Transverse colon (tissue), 4 donors: ENCODE measurements at regions not wholly inside any gene's neighbourhood (a gene's known extent, or its start where the extent isn't known, plus 50 kb on each side); places are given as distances from the start of the nearest gene placed in this dataset.

Source experiments
- DNase-seq: peaks from one replicate; pipeline ENCODE4 v3.0.0-alpha.2; 2019
- H3K27ac ChIP-seq, 4 donors: fragments of 200-600 bp; sonication (generic); 2 replicates each; pipeline ENCODE4 v1.5.1; 2016 to 2018; ENCODE audit warnings: inconsistent platforms in 4 of 4
- H3K27me3 ChIP-seq: fragments of 200-600 bp; sonication (generic); 2 replicates; pipeline ENCODE4 v1.5.1; 2017; ENCODE audit warnings: inconsistent platforms
- H3K36me3 ChIP-seq, 4 donors: fragments of 200-600 bp; sonication (generic); 2 replicates each; pipeline ENCODE4 v1.5.1; 2017 to 2019; ENCODE audit warnings: inconsistent platforms in 4 of 4
- H3K4me1 ChIP-seq, 4 donors: fragments of 200-600 bp; sonication (generic); 2 replicates each; pipeline ENCODE4 v1.5.1; 2017 to 2020; ENCODE audit warnings: inconsistent platforms in 4 of 4
- H3K4me3 ChIP-seq, 4 donors: fragments of 200-600 bp; sonication (generic); 1 replicate in 1 of 4; 2 replicates in 3 of 4; pipeline versions ENCODE4 v1.5.1 to v1.6.1; 2017 to 2019; ENCODE audit warnings: inconsistent platforms in 4 of 4
- H3K9me3 ChIP-seq, 2 donors: fragments of 200-600 bp; sonication (generic); 2 replicates each; pipeline ENCODE4 v1.5.1; 2017 to 2019; ENCODE audit warnings: inconsistent platforms in 2 of 2
- EP300 ChIP-seq: sonication (generic); formaldehyde crosslinking; IDR thresholded peaks from one replicate; pipeline ENCODE4 v1.6.1; 2017; ENCODE audit warnings: antibody characterized with exemption, low read depth
- POLR2A ChIP-seq: fragments of 450-650 bp; IDR thresholded peaks from one replicate; pipeline ENCODE4 v1.6.1; 2016; ENCODE audit warnings: antibody characterized with exemption, mild to moderate bottlenecking, moderate library complexity
- POLR2AphosphoS5 ChIP-seq, 3 donors: sonication (generic); formaldehyde crosslinking; IDR thresholded peaks; one replicate each; pipeline ENCODE4 v1.6.1; 2016; ENCODE audit warnings: antibody characterized with exemption in 3 of 3
- WGBS, 2 donors: methylation state at CpG; one replicate each; pipeline ENCODE4 v1.1.5; 2018; ENCODE audit warnings: low coverage in 1 of 2; 5-methylcytosine and 5-hydroxymethylcytosine counted together
- in situ Hi-C, 4 donors: fragments of 200-750 bp; cut with MboI; loops; one replicate each; pipeline versions ENCODE4 v1.15.0 to v1.15.1; 2017; ENCODE audit warnings: low sequenced_read_pairs in 3 of 4, low pct_ligation_motif_present in 1 of 4, low pct_unique_long_range_greater_than_20kb in 1 of 4
- intact Hi-C: fragments of 100-400 bp; cut with DNase I; formaldehyde crosslinking; loops from one replicate; pipeline ENCODE4 v1.15.1; 2023; ENCODE audit warnings: low total_unique reads
- TF ChIP-seq, protein P1 (sequence below), 5 experiments: fragments of 200-600 bp in 3 of 5; fragments of 450-650 bp in 2 of 5; sonication (generic) in 3 of 5; IDR thresholded peaks; 1 replicate in 2 of 5; 2 replicates in 3 of 5; pipeline ENCODE4 v1.5.1; 2016 to 2017; ENCODE audit warnings: antibody characterized with exemption in 5 of 5, inconsistent platforms in 3 of 5, mild to moderate bottlenecking in 2 of 5, moderate library complexity in 1 of 5

DNA sequence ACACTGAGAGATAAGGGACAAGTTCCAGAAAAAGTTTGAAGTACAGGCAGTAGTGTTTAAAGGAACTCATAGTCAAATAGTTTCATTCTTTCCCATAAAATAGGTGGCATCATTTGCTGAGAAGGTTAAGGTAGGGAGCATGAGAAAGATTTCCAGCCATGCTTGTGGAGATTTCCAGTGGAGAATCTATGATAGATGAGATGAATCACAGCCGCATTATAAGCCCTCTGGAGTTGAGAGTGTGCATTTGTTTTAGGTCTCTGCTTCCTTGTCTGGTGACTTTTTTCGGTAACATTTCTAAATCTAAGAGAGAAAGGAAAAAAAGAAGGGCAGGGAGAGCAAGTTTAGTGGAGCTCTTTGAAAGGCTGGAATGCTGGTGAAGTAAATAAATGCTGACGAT is 108.7 kb downstream of the DISP1 start:
- TF ChIP-seq POLR2A (no peak), POLR2AphosphoS5 (IDR thresholded peaks at IDR 0.05) (no peak), EP300 (no peak)
- TF ChIP-seq, protein P1, sequence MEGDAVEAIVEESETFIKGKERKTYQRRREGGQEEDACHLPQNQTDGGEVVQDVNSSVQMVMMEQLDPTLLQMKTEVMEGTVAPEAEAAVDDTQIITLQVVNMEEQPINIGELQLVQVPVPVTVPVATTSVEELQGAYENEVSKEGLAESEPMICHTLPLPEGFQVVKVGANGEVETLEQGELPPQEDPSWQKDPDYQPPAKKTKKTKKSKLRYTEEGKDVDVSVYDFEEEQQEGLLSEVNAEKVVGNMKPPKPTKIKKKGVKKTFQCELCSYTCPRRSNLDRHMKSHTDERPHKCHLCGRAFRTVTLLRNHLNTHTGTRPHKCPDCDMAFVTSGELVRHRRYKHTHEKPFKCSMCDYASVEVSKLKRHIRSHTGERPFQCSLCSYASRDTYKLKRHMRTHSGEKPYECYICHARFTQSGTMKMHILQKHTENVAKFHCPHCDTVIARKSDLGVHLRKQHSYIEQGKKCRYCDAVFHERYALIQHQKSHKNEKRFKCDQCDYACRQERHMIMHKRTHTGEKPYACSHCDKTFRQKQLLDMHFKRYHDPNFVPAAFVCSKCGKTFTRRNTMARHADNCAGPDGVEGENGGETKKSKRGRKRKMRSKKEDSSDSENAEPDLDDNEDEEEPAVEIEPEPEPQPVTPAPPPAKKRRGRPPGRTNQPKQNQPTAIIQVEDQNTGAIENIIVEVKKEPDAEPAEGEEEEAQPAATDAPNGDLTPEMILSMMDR (IDR thresholded peaks at IDR 0.05): no peak
- 72 to 74% methylated on average over 3 of the region's 3 CpGs for WGBS, 2 donors
- intact Hi-C loops: loop anchor here (5.0 kb wide), 1 partner anchor 344 kb away; no protein-coding TSS in a partner anchor

DNA sequence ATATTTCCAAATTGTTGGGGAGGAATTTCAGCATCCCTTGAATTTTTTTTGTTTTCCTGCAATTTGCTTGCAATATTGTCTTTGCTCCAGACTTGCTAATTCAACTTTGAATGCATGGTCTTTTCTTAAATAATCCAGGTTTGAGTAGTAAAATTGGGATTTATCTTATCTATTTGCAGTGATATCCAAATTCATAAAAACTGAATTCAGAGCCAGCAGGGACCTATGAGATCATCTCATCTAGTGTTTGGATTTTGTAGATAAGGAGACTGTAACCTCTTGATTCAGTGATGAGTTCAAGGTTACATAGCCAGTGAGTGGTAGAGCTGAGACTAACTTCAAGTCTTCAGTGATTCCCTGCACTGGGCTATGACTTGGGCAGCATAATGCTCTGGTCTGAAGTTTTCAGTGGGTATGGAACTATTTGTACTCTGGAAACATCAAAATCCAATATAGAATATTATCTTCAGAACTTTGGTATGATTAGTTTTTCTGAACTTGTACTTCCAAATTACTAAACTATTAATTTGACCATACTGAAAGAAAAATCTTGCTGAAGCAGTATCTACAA is 109.4 kb downstream of the DISP1 start:
- peak overlapping the region in 1 of 4 donors; percentile 3 for H3K27ac ChIP-seq
- TF ChIP-seq POLR2AphosphoS5 (IDR thresholded peaks at IDR 0.05): no peak
- TF ChIP-seq, protein P1 (IDR thresholded peaks at IDR 0.05): no peak
- H3K4me1 ChIP-seq: peaks cover 0 to 19% (median 5%) of the 10 kb centered on the region in 4 donors
- no peaks in the 10 kb centered on the region for H3K9me3 ChIP-seq
- DNase-seq: no peak
- intact Hi-C loops (loop anchor here (5.0 kb wide), 1 partner anchor 343 kb away; no protein-coding TSS in a partner anchor), in situ Hi-C loops (no loop called here)
- H3K4me3 ChIP-seq: no peak overlapping the region
- no peaks in the 10 kb centered on the region for H3K27me3 ChIP-seq
- no peaks in the 10 kb centered on the region for H3K36me3 ChIP-seq

More for the DNA sequence above, 108.7 kb downstream of the DISP1 start:
- Histone ChIP-seq H3K36me3 (no peaks in the 10 kb centered on the region), H3K4me1 (peaks cover 0 to 15% (median 5%) of the 10 kb centered on the region in 4 donors), H3K27me3 (no peaks in the 10 kb centered on the region), H3K27ac (peak overlapping the region in 1 of 4 donors; percentile 3), H3K9me3 (no peaks in the 10 kb centered on the region), H3K4me3 (no peak overlapping the region)
- in situ Hi-C loops: no loop called here
- no peak for DNase-seq

DNA sequence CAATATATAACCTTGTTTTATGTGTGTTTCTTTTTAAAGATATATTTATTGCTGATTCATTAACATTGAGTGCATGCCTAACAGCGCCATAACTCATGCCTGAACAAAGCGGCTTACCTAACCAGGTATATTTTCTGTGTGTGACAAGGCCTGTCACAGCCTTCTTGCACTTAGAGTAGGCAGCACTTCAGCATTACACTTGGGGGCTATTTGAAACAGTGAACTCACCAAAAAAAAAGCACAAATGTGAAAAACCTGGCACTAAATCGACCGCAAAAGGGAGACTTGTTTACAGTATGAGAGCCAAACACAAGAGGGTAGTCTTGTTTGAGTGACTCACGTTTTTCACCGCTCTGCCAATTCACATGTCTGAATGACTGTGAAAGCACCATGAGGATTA is 111.7 kb downstream of the DISP1 start:
- H3K4me3 ChIP-seq: no peak overlapping the region
- DNase-seq: no peak
- no peaks in the 10 kb centered on the region for H3K36me3 ChIP-seq
- in situ Hi-C loops: no loop called here
- 84 to 93% methylated on average over 6 of the region's 6 CpGs for WGBS, 2 donors
- intact Hi-C loops: no loop called here
- H3K4me1 ChIP-seq: peaks cover 0 to 19% (median 5%) of the 10 kb centered on the region in 4 donors
- H3K27ac ChIP-seq: peak overlapping the region in 1 of 4 donors; percentile 54
- no peak for TF ChIP-seq POLR2A
- TF ChIP-seq EP300: no peak
- no peak for TF ChIP-seq POLR2AphosphoS5 (IDR thresholded peaks at IDR 0.05)
- TF ChIP-seq, protein P1 (IDR thresholded peaks at IDR 0.05): no peak
- no peaks in the 10 kb centered on the region for H3K27me3 ChIP-seq
- H3K9me3 ChIP-seq: no peaks in the 10 kb centered on the region

DNA sequence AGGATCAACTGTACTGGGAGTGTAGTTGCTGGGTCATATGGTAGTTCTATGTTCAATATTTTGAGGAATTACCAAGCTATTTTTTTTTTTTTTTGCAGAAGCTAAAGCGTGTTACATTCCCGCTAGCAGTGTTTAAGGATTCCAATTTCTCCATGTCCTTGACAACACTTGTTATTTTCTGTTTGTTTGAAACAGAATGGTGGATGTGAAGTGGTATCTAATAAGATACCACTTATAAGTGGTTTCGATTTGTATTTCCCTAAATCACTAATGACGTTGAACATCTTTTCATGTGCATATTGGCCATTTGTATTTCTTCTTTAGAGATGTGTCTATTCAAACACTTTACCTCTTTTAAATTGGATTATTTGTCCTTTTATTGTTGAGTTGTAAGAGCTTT is 112.2 kb downstream of the DISP1 start:
- in situ Hi-C loops: no loop called here
- TF ChIP-seq POLR2A (no peak), POLR2AphosphoS5 (IDR thresholded peaks at IDR 0.05) (no peak), EP300 (no peak)
- TF ChIP-seq, protein P1 (IDR thresholded peaks at IDR 0.05): no peak

More for the DNA sequence above, 112.2 kb downstream of the DISP1 start:
- Histone ChIP-seq H3K36me3 (no peaks in the 10 kb centered on the region), H3K4me1 (peaks cover 0 to 15% (median 5%) of the 10 kb centered on the region in 4 donors), H3K27ac (peak overlapping the region in 1 of 4 donors; percentile 54), H3K27me3 (no peaks in the 10 kb centered on the region), H3K9me3 (no peaks in the 10 kb centered on the region), H3K4me3 (no peak overlapping the region)
- intact Hi-C loops: no loop called here
- WGBS, 2 donors: 86 to 90% methylated on average over 4 of the region's 4 CpGs
- no peak for DNase-seq
